MCF 10A (cell line): ENCODE measurements at regions not wholly inside any gene's neighbourhood (a gene's known extent, or its start where the extent isn't known, plus 50 kb on each side); places are given as distances from the start of the nearest gene placed in this dataset.

Experiments
- BruUV-seq: library from RNA; stranded (reverse); fragments of 400-500 nt; replicated peaks from 2 replicates; lab custom pipeline; 2021; lab: Mats Ljungman, UMichigan
- CTCF ChIA-PET: fragments of 300-600 bp; sonication (Branson Sonifier 250); formaldehyde crosslinking; extraction: SDS; loops from one replicate; lab custom pipeline; 2021; ENCODE audit warnings: antibody characterized with exemption, inconsistent platforms; lab: Yijun Ruan, JAX
- POLR2A ChIA-PET: fragments of 300-600, 350-650 bp; sonication (Branson Sonifier 250); formaldehyde crosslinking; extraction: SDS; loops from one replicate; lab custom pipeline; 2020; ENCODE audit warnings: antibody characterized with exemption, inconsistent platforms; lab: Yijun Ruan, JAX
- DNase-seq: peaks from one replicate; pipeline ENCODE4 v3.0.0-alpha.2; 2018; ENCODE audit not compliant: unreplicated experiment
- H3K27ac Mint-ChIP-seq: one replicate; pipeline ENCODE4 v1.8.0; 2022; ENCODE audit warnings: mild to moderate bottlenecking, low read depth, mixed read lengths; ENCODE audit not compliant: unreplicated experiment
- H3K27me3 Mint-ChIP-seq: one replicate; pipeline ENCODE4 v1.8.0; 2022; ENCODE audit warnings: mixed read lengths; ENCODE audit not compliant: insufficient read depth, unreplicated experiment
- H3K36me3 Mint-ChIP-seq: one replicate; pipeline ENCODE4 v1.8.0; 2022; ENCODE audit warnings: mild to moderate bottlenecking, moderate library complexity, mixed read lengths; ENCODE audit not compliant: insufficient read depth, unreplicated experiment
- H3K4me1 Mint-ChIP-seq: one replicate; pipeline ENCODE4 v1.8.0; 2022; ENCODE audit warnings: mixed read lengths; ENCODE audit not compliant: insufficient read depth, unreplicated experiment
- H3K4me3 Mint-ChIP-seq: one replicate; pipeline ENCODE4 v1.8.0; 2022; ENCODE audit warnings: mild to moderate bottlenecking, moderate library complexity, mixed read lengths; ENCODE audit not compliant: unreplicated experiment
- H3K9me3 Mint-ChIP-seq: one replicate; pipeline ENCODE4 v1.8.0; 2022; ENCODE audit warnings: mixed read lengths; ENCODE audit not compliant: unreplicated experiment
- CTCF ChIP-seq: fragments of 200-600 bp; IDR thresholded peaks from one replicate; pipeline ENCODE4 v1.8.0; 2022; ENCODE audit warnings: antibody characterized with exemption, mild to moderate bottlenecking; ENCODE audit not compliant: unreplicated experiment
- intact Hi-C: fragments of 100-400 bp; cut with micrococcal nuclease; formaldehyde crosslinking; loops from 2 replicates; pipeline ENCODE4 v1.14.1; 2022

DNA sequence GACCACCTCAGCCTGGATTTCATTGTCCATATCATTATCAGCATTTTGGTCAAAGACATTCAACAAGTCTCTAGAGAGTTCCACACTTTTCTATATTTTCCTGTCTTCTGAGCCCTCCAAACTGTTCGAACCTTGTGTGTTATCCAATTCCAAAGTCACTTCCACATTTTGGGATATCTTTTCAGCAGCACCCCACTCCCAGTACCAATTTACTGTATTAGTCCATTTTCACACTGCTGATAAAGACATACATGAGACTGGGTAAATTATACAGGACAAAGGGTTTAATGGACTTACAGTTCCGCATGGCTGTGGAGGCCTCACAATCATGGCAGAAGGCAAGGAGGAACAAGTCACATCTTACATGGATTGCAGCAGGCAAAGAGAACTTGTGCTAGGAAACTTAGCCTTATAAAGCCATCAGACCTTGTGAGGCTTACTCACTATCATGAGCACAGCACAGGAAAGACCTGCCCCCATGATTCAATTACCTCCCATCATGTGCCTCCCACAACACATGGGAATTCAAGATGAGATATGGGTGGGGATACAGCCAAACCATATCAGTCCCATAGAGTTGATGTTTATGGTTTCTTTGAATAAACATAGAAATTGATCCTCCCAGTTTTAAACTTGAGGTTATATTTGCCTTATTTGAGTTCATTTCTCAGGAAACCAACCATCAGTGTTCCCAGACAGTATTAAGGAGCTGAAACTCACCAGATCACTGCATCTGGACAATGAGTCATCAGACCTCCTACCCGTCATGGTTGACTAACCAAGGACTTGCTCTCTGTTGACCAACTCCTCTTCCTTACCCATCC lies 322.7 kb upstream of the DUSP10 start:
- ChIA-PET CTCF (interaction anchor here (1.2 kb wide), 1 partner anchor 12 kb away, joined by 3 read pairs; no protein-coding TSS in a partner anchor), POLR2A (interaction anchor here (0.6 kb wide), 1 partner anchor 574 kb away, joined by 3 read pairs; no protein-coding TSS in a partner anchor)
- intact Hi-C loops: no loop called here
- Mint-ChIP-seq H3K27ac (no peak overlapping the region), H3K4me1 (no peaks in the 10 kb centered on the region), H3K27me3 (no peaks in the 10 kb centered on the region), H3K36me3 (no peaks in the 10 kb centered on the region), H3K9me3 (peaks cover 17% of the 10 kb centered on the region), H3K4me3 (no peak overlapping the region)
- no TSS peak for BruUV-seq
- peak; percentile 47 for DNase-seq
- no peak for TF ChIP-seq CTCF

DNA sequence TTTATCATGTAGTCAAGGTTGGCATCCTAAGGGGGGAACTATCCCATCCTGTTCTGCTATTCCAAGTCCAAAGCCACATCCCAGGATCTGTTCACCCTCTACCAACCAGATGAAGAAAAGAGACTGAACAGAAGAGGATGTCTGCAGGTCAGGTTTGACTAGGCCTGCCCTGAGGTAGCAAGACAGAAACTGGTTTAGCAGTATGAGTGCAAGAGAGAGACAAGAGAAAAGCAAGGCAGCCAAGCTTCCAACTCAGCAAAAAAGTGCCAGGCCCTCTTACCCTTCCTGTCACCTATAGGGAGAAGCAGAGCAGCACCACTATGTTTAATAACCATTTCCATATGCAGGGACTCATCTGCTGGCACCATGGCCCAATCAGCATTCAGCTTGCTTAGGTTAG lies 320.8 kb upstream of the DUSP10 start:
- H3K27ac Mint-ChIP-seq: no peak overlapping the region
- CTCF ChIA-PET: interaction anchor here (0.6 to 0.9 kb wide), 2 partner anchors 11 to 733 kb away, joined by 3 read pairs; no protein-coding TSS in a partner anchor
- TF ChIP-seq CTCF: no peak

DNA sequence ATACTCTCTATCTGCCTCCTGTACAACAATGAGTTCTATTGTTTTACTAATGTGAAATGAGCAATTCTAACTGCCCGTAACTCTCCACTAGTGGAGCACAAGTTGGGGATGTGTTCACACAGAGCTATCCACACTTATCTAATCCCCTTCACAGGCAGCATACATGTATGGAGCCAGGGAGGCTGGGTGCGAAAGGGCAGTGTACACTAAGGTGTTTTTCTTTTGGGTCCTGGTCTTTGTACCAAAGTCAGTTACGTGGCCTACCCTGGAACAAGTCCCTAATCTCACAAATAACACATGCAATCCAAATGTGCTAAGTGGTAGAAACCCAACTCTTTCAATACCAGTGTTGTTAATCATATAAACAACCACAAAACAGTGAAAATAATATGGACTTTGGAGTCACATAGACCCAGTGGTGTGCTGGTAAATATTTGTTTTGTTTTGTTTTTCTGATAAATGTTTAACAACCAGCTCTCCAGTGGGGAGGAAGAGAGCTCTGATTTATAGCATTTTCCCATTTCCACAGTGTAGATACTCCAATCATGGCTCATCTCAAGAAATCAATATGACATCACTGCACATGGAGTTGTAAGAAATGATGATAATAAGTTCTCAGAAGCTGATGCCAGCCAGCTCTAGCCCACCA lies 319.9 kb upstream of the DUSP10 start:
- H3K4me3 Mint-ChIP-seq: no peak overlapping the region

More for the DNA sequence above, 320.8 kb upstream of the DUSP10 start:
- BruUV-seq: no TSS peak
- Mint-ChIP-seq H3K4me3 (no peak overlapping the region), H3K27me3 (no peaks in the 10 kb centered on the region), H3K36me3 (no peaks in the 10 kb centered on the region), H3K9me3 (peaks cover 17% of the 10 kb centered on the region), H3K4me1 (no peaks in the 10 kb centered on the region)
- intact Hi-C loops: no loop called here
- no peak for DNase-seq
- POLR2A ChIA-PET: no interaction called here

More for the DNA sequence above, 319.9 kb upstream of the DUSP10 start:
- H3K27me3 Mint-ChIP-seq: no peaks in the 10 kb centered on the region
- no peak for TF ChIP-seq CTCF
- DNase-seq: no peak
- peaks cover 17% of the 10 kb centered on the region for H3K9me3 Mint-ChIP-seq
- ChIA-PET CTCF (interaction anchor here (0.6 to 1.6 kb wide), 4 partner anchors 34 to 732 kb away, joined by 3 to 4 read pairs (median 4); no protein-coding TSS in a partner anchor), POLR2A (interaction anchor here (1.0 to 1.2 kb wide), 2 partner anchors 9 to 14 kb away, joined by 3 to 7 read pairs; no protein-coding TSS in a partner anchor)
- H3K4me1 Mint-ChIP-seq: no peaks in the 10 kb centered on the region
- intact Hi-C loops: no loop called here
- no peaks in the 10 kb centered on the region for H3K36me3 Mint-ChIP-seq
- BruUV-seq: no TSS peak
- H3K27ac Mint-ChIP-seq: no peak overlapping the region
